ENCODE measurements at regions not wholly inside any gene's neighbourhood (a gene's known extent, or its start where the extent isn't known, plus 50 kb on each side); places are given as distances from the start of the nearest gene placed in this dataset.

GRCh38 chr7:41048771-41049170 lies 654.1 kb downstream of the INHBA start:
- no peak for DNase-seq
- Mint-ChIP-seq H3K9me3 (peaks cover 5% of the 10 kb centered on the region), H3K4me1 (ENCODE audit: low read depth) (no peaks in the 10 kb centered on the region), H3K27me3 (no peaks in the 10 kb centered on the region), H3K27ac (no peak overlapping the region), H3K4me3 (no peak overlapping the region), H3K36me3 (ENCODE audit: low read depth) (no peaks in the 10 kb centered on the region)
- CTCF ChIA-PET, result no interaction called here
- TF ChIP-seq, protein P1, sequence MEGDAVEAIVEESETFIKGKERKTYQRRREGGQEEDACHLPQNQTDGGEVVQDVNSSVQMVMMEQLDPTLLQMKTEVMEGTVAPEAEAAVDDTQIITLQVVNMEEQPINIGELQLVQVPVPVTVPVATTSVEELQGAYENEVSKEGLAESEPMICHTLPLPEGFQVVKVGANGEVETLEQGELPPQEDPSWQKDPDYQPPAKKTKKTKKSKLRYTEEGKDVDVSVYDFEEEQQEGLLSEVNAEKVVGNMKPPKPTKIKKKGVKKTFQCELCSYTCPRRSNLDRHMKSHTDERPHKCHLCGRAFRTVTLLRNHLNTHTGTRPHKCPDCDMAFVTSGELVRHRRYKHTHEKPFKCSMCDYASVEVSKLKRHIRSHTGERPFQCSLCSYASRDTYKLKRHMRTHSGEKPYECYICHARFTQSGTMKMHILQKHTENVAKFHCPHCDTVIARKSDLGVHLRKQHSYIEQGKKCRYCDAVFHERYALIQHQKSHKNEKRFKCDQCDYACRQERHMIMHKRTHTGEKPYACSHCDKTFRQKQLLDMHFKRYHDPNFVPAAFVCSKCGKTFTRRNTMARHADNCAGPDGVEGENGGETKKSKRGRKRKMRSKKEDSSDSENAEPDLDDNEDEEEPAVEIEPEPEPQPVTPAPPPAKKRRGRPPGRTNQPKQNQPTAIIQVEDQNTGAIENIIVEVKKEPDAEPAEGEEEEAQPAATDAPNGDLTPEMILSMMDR (IDR thresholded peaks at IDR 0.05), result no peak
- POLR2A ChIA-PET, result no interaction called here
- no peak overlapping the region for H3K27ac ChIP-seq (ENCODE audit: low read depth in 1 of 2, low read length in 2 of 2)
- H3K36me3 ChIP-seq (ENCODE audit: insufficient read depth, low read length), result no peaks in the 10 kb centered on the region
- H3K4me3 ChIP-seq (ENCODE audit: low read length), result no peak overlapping the region
- intact Hi-C loops (cut with DNase I, micrococcal nuclease), result no loop called here
- peaks cover 0 to 16% of the 10 kb centered on the region in 2 experiments for H3K9me3 ChIP-seq (ENCODE audit: control insufficient read depth in 1 of 2, insufficient read depth in 1 of 2, low read length in 2 of 2)
- ATAC-seq (ENCODE audit: poor library complexity), result no peak
- no peaks in the 10 kb centered on the region for H3K27me3 ChIP-seq (ENCODE audit: control insufficient read depth in 1 of 2, insufficient read depth in 2 of 2, low read length in 2 of 2)
- no peaks in the 10 kb centered on the region for H3K4me1 ChIP-seq (ENCODE audit: insufficient read depth, low read length)

- ChIA-PET POLR2A (no interaction called here), CTCF (no interaction called here)
- Histone ChIP-seq H3K4me1 (ENCODE audit: insufficient read depth, low read length) (no peaks in the 10 kb centered on the region), H3K27ac (ENCODE audit: low read depth in 1 of 2, low read length in 2 of 2) (no peak overlapping the region), H3K4me3 (ENCODE audit: low read length) (no peak overlapping the region), H3K9me3 (ENCODE audit: control insufficient read depth in 1 of 2, insufficient read depth in 1 of 2, low read length in 2 of 2) (peaks cover 0 to 16% of the 10 kb centered on the region in 2 experiments), H3K27me3 (ENCODE audit: control insufficient read depth in 1 of 2, insufficient read depth in 2 of 2, low read length in 2 of 2) (no peaks in the 10 kb centered on the region), H3K36me3 (ENCODE audit: insufficient read depth, low read length) (no peaks in the 10 kb centered on the region)
- intact Hi-C loops (cut with DNase I, micrococcal nuclease), result no loop called here
- no peaks in the 10 kb centered on the region for H3K4me1 Mint-ChIP-seq (ENCODE audit: low read depth)
- no peak overlapping the region for H3K4me3 Mint-ChIP-seq
- peaks cover 5% of the 10 kb centered on the region for H3K9me3 Mint-ChIP-seq
- TF ChIP-seq, protein P1 (IDR thresholded peaks at IDR 0.05), result no peak
- DNase-seq, result no peak
- no peak for ATAC-seq (ENCODE audit: poor library complexity)
- H3K36me3 Mint-ChIP-seq (ENCODE audit: low read depth), result no peaks in the 10 kb centered on the region
- no peak overlapping the region for H3K27ac Mint-ChIP-seq
- no peaks in the 10 kb centered on the region for H3K27me3 Mint-ChIP-seq
Observed at GRCh38 chr7:41047789-41048191, 655.1 kb downstream of the INHBA start.

GRCh38 chr7:41047211-41047610 lies 655.7 kb downstream of the INHBA start:
- TF ChIP-seq, protein P1 (IDR thresholded peaks at IDR 0.05), result no peak
- Histone ChIP-seq H3K27me3 (ENCODE audit: control insufficient read depth in 1 of 2, insufficient read depth in 2 of 2, low read length in 2 of 2) (no peaks in the 10 kb centered on the region), H3K9me3 (ENCODE audit: control insufficient read depth in 1 of 2, insufficient read depth in 1 of 2, low read length in 2 of 2) (peaks cover 0 to 16% of the 10 kb centered on the region in 2 experiments), H3K4me3 (ENCODE audit: low read length) (no peak overlapping the region), H3K27ac (ENCODE audit: low read depth in 1 of 2, low read length in 2 of 2) (no peak overlapping the region), H3K4me1 (ENCODE audit: insufficient read depth, low read length) (no peaks in the 10 kb centered on the region), H3K36me3 (ENCODE audit: insufficient read depth, low read length) (no peaks in the 10 kb centered on the region)
- DNase-seq, result no peak
- Mint-ChIP-seq H3K4me1 (ENCODE audit: low read depth) (no peaks in the 10 kb centered on the region), H3K9me3 (peaks cover 7% of the 10 kb centered on the region), H3K27me3 (no peaks in the 10 kb centered on the region), H3K27ac (no peak overlapping the region), H3K4me3 (no peak overlapping the region), H3K36me3 (ENCODE audit: low read depth) (no peaks in the 10 kb centered on the region)
- ChIA-PET CTCF (no interaction called here), POLR2A (no interaction called here)
- no peak for ATAC-seq (ENCODE audit: poor library complexity)
- intact Hi-C loops (cut with DNase I, micrococcal nuclease), result no loop called here
